CD4-positive, alpha-beta T cell treated with Interleukin-4 for 1 hour (primary cell): ENCODE measurements at regions not wholly inside any gene's neighbourhood (a gene's known extent, or its start where the extent isn't known, plus 50 kb on each side); places are given as distances from the start of the nearest gene placed in this dataset.
"Not testable (repeated sequence)": the region's sequence is repeated elsewhere in the genome, so short reads cannot be mapped to it uniquely, and the experiment has no call there.

Experiments used
- DNase-seq, 2 donors: peaks; one replicate each; pipeline ENCODE4 v3.0.0-alpha.2; 2020 to 2022

- not testable (repeated sequence) for DNase-seq
These were observed 1402.2 kb downstream of the RPIA start for GRCh38 chr2:90093571-90094270.

GRCh38 chr2:90097617-90098016 lies 1406.1 kb downstream of the RPIA start:
- not testable (repeated sequence) for DNase-seq

- DNase-seq = not testable (repeated sequence)
These were observed 1413.7 kb downstream of the RPIA start for GRCh38 chr2:90105142-90105541.

DNA sequence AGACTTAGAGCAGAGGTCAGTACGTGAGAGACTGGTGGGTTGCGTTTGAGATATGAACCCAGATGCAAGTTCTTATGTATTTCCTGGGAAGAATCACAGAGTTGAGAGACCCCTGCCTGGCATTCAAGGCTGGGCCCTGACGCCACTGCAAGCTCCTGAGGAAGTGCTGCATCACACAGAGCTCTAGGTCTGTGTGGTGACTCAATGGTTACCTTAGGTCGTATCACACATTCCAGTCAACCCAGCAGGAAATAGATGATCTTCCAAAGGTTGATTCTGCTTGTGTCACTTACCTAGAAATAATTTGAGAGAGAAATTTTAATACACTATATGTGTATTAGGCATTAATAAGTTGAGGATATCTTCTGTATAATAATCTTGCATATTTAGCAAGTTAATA lies 1431.9 kb downstream of the RPIA start:
- DNase-seq = not testable (repeated sequence)

GRCh38 chr2:90139046-90139445 lies 1447.6 kb downstream of the RPIA start:
- not testable (repeated sequence) for DNase-seq

- DNase-seq = not testable (repeated sequence)
These were observed 1450.1 kb downstream of the RPIA start for GRCh38 chr2:90141558-90141957.

- DNase-seq = not testable (repeated sequence)
These were observed 1460.3 kb downstream of the RPIA start for GRCh38 chr2:90151805-90152204.

DNA sequence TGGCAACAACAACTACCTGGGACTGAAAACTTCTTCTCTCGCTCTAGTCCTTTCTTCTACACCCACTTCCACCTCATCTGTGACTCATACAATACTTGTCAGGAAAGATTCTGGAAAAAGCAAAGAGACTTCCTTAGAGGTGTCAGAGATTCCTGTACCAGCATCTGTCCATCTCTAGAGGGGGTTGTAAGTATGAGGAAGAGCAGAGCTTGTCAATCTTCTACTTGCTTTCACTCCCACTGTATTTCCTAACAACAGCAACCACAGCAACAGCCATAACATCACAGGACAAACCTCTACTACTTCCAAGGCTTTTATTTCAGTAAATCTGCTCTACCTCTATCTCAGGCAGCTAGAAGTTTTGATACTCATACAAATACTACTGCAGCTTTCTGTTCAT lies 1479.5 kb downstream of the RPIA start:
- not testable (repeated sequence) for DNase-seq

GRCh38 chr2:90173081-90173480 lies 1481.6 kb downstream of the RPIA start:
- DNase-seq = not testable (repeated sequence)

DNA sequence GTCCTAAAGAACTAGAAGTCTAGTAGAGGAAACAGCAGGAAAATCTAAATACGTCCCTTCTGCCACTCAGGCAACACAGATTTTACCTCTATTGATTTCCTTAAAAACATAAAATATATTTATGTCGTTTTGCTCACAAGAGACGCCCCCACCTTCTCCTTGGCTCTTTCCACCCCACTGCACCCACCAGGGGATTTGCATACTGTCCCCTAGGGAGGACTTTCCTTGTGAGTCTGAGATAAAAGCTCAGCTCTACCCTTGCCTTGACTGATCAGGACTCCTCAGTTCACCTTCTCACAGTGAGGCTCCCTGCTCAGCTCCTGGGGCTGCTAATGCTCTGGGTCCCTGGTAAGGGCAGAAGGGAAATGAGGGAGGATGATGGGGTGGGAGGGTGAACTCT lies 1488.1 kb downstream of the RPIA start:
- DNase-seq = not testable (repeated sequence)

GRCh38 chr2:90207454-90208058 lies 1516.1 kb downstream of the RPIA start:
- no peak for DNase-seq

DNA sequence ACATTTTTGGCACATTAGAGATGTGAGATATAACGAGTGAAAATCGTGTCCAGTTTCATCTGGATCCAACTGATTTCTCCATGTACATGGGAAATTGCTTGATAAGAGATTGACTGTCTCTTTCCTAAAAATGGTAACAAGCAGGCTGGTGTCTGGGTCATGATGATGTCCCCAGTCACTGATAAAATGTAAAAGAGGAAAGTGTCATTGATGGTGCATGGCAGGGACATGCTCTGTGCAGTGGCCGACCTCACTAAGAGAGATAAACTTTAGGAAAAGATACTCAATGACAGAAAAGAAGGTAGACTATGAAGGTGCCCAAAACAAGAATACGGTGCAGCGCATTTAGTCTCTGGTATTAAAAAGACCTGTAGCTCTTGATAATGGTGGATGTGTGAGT lies 1517.5 kb downstream of the RPIA start:
- no peak for DNase-seq

- no peak for DNase-seq
These were observed 1518.3 kb downstream of the RPIA start for GRCh38 chr2:90209806-90210205.

GRCh38 chr2:90215880-90216279 lies 1524.4 kb downstream of the RPIA start:
- DNase-seq = not testable (repeated sequence)

DNA sequence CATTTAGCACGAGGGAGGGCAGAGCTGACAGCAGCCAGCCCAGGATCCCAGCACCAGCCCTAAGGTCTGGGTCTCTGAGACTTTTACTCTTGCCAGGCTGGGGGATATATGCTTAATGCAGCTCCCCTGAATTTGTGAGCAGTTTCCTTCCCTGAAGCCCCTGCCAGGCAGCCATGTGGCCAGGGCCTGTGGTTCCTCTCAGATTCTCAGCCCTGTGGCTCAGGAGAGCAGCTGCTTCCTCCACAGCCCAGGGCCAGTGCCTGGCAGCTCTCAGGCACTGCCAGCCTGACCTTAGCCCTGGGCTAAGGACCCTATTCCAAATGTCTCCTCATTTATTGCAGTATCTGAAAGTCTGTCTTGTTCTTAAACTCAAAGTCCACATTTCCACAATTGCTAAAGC lies 1525.3 kb downstream of the RPIA start:
- DNase-seq = not testable (repeated sequence)

DNA sequence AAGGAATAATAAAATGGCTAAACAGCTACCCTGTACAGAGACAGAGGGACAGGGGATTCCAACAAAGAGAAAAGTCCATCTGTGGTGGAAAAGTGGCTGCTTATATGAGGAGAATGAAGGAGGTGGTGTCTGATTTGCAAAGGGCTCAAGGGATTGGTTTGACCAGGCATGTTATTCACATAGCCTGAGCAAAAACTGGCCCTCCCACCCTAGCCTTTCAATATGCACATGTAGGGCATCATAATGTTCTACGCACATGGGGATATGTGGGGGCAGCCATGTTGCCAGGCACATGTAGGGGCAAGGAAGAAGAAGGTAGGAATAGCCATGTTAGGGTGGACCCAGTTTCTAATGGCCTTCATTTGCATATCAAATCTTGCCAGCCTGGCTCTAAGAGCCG lies 1527.1 kb downstream of the RPIA start:
- DNase-seq = not testable (repeated sequence)

DNA sequence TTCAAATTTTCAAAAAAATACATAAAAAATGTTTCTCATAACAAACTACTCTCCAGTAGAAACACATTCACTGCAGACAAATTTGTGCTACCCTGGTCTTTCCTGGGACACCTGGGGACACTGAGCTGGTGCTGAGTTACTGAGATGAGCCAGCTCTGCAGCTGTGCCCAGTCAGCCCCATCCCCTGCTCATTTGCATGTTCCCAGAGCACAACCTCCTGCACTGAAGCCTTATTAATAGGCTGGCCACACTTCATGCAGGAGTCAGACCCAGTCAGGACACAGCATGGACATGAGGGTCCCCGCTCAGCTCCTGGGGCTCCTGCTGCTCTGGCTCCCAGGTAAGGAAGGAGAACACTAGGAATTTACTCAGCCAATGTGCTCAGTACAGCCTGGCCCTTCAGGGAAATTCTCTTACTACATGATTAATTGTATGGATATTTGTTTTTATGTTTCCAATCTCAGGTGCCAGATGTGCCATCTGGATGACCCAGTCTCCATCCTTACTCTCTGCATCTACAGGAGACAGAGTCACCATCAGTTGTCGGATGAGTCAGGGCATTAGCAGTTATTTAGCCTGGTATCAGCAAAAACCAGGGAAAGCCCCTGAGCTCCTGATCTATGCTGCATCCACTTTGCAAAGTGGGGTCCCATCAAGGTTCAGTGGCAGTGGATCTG lies 1529.3 kb downstream of the RPIA start:
- peak in 1 of 2 donors; percentile 16 for DNase-seq

- no peak for DNase-seq
These were observed 1529.8 kb downstream of the RPIA start for GRCh38 chr2:90221300-90221651.

- not testable (repeated sequence) for DNase-seq
These were observed 1533.3 kb downstream of the RPIA start for GRCh38 chr2:90224767-90225166.

DNA sequence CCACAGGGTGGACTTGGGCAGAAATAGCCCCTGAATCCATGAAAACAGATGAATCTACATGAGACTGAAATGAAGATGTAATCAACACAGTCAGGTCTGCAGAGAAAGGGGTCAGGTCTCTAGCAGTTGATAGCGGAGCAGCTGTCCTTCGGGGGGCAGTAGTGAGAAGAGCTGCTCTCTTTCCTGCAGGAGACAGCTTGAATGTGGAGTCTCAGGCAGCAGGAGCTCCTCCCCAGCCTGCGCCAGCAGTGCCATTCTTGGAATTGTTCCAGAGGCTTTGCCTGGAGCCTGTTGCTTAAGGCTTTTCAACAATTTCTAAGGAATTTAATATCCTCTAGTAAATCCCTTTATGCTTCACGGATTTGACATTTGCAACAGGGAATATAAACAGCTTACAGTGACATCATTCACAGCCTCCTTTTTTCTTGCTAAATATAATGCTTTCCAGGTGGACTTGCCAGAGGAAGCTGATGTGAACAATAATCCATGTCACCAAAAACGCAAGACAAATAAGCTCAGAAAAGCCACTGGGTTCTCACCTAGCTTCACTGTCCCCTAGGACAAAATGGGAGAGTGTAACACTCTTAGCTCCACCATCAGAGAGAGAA lies 1535.1 kb downstream of the RPIA start:
- not testable (repeated sequence) for DNase-seq

GRCh38 chr2:90231199-90231598 lies 1539.7 kb downstream of the RPIA start:
- not testable (repeated sequence) for DNase-seq

DNA sequence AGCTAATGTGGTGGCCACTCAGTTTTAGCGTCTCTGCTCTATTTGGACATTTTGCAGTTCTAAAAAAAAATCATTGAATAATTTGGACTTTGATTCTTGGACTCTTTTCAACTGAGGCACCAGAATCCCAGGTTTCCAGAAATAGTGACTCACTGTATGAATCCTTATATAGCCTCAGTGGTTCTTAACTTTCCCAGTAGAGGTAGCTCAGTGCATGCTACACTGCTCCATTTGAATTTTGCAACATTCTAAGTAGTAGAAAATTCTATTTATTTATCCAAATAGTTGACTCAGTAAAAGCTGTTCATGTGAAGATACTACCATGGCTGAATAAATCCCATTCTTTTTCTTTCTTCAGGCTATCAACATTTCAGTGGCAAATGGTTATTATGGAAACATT lies 1544.0 kb downstream of the RPIA start:
- not testable (repeated sequence) for DNase-seq

GRCh38 chr2:90237923-90238361 lies 1546.5 kb downstream of the RPIA start:
- DNase-seq = not testable (repeated sequence)
